MM.1S (cell line): ENCODE measurements at regions not wholly inside any gene's neighbourhood (a gene's known extent, or its start where the extent isn't known, plus 50 kb on each side); places are given as distances from the start of the nearest gene placed in this dataset.

ENCODE experiments used
- DNase-seq: peaks from one replicate; pipeline ENCODE4 v3.0.0-alpha.2; 2015
- H2AFZ ChIP-seq: fragments of 300-600 bp; sonication (generic); 2 replicates; pipeline ENCODE4 v1.6.0; 2016; ENCODE audit warnings: antibody characterized with exemption, low read length
- H3F3A ChIP-seq: fragments of 300-600 bp; sonication (generic); 2 replicates; pipeline ENCODE4 v1.6.1; 2016; ENCODE audit warnings: mild to moderate bottlenecking, antibody characterized with exemption, low read length, moderate library complexity, mixed read lengths; ENCODE audit not compliant: insufficient read depth
- H3K27ac ChIP-seq: fragments of 300-600 bp; sonication (generic); 2 replicates; pipeline ENCODE4 v1.5.1; 2016; ENCODE audit warnings: mild to moderate bottlenecking, low read length
- H3K27me3 ChIP-seq: fragments of 300-600 bp; sonication (generic); replicated peaks from 2 replicates; pipeline ENCODE4 v1.6.0; 2016; ENCODE audit warnings: low read length; ENCODE audit not compliant: insufficient read depth
- H3K36me3 ChIP-seq: fragments of 300-600 bp; sonication (generic); replicated peaks from 2 replicates; pipeline ENCODE4 v1.6.1; 2016; ENCODE audit warnings: mild to moderate bottlenecking, low read length, mixed read lengths; ENCODE audit not compliant: insufficient read depth
- H3K4me1 ChIP-seq: fragments of 300-600 bp; sonication (generic); 2 replicates; pipeline ENCODE4 v1.6.1; 2016; ENCODE audit warnings: low read length, mixed read lengths
- H3K4me2 ChIP-seq: fragments of 300-600 bp; sonication (generic); 2 replicates; pipeline ENCODE4 v1.6.0; 2016; ENCODE audit warnings: low read depth, low read length
- H3K4me3 ChIP-seq: fragments of 300-600 bp; sonication (generic); 2 replicates; pipeline ENCODE4 v1.5.1; 2016; ENCODE audit warnings: low read length, mixed read lengths
- H3K79me2 ChIP-seq: fragments of 300-600 bp; sonication (generic); 2 replicates; pipeline ENCODE4 v1.6.1; 2016; ENCODE audit warnings: mixed run types, low read length, mixed read lengths
- H3K9ac ChIP-seq: fragments of 300-600 bp; sonication (generic); 2 replicates; pipeline ENCODE4 v1.6.1; 2016; ENCODE audit warnings: low read length, mixed read lengths
- H3K9me2 ChIP-seq: fragments of 300-600 bp; sonication (generic); replicated peaks from 2 replicates; pipeline ENCODE4 v1.6.1; 2016; ENCODE audit warnings: mild to moderate bottlenecking, low read length, mixed read lengths; ENCODE audit not compliant: insufficient read depth
- H3K9me3 ChIP-seq: fragments of 300-600 bp; sonication (generic); replicated peaks from 2 replicates; pipeline ENCODE4 v1.6.1; 2016; ENCODE audit warnings: mild to moderate bottlenecking, low read length, mixed read lengths; ENCODE audit not compliant: insufficient read depth
- H4K20me1 ChIP-seq: fragments of 300-600 bp; sonication (generic); 2 replicates; pipeline ENCODE4 v1.6.1; 2016; ENCODE audit warnings: mild to moderate bottlenecking, low read length, moderate library complexity, mixed read lengths; ENCODE audit not compliant: insufficient read depth
- CTCF ChIP-seq: fragments of 300-600 bp; sonication (generic); IDR thresholded peaks from 2 replicates; pipeline ENCODE4 v1.5.1; 2016; ENCODE audit warnings: antibody characterized with exemption, low read length, mixed read lengths
- EZH2 ChIP-seq: fragments of 300-600 bp; sonication (generic); optimal IDR thresholded peaks from 2 replicates; pipeline ENCODE3; 2017; ENCODE audit warnings: low read depth, mild to moderate bottlenecking, antibody characterized with exemption, low read length, mixed read lengths
- EZH2phosphoT487 ChIP-seq: fragments of 300-600 bp; sonication (generic); IDR thresholded peaks from 2 replicates; pipeline ENCODE4 v1.6.1; 2018; ENCODE audit warnings: antibody characterized with exemption, low read length

- no peaks in the 10 kb centered on the region for H3K36me3 ChIP-seq
- H3K9me2 ChIP-seq = no peaks in the 10 kb centered on the region
- no peak overlapping the region for H3K27ac ChIP-seq
- H3K27me3 ChIP-seq = no peaks in the 10 kb centered on the region
- H2AFZ ChIP-seq = no peak overlapping the region
- H3K4me1 ChIP-seq = peaks cover 9% of the 10 kb centered on the region
- peak overlapping the region; percentile 34; the same call in 1 of the 2 replicates for H3K4me2 ChIP-seq
- H3F3A ChIP-seq = peaks cover 3% of the 10 kb centered on the region; the same call in 1 of the 2 replicates
- H4K20me1 ChIP-seq = no peaks in the 10 kb centered on the region
- H3K79me2 ChIP-seq = no peaks in the 10 kb centered on the region
- no peak for DNase-seq
- no peak overlapping the region for H3K9ac ChIP-seq
- no peak for TF ChIP-seq EZH2phosphoT487
- TF ChIP-seq CTCF = no peak
- no peak for TF ChIP-seq EZH2
- H3K4me3 ChIP-seq = no peak overlapping the region
- H3K9me3 ChIP-seq = no peaks in the 10 kb centered on the region
Observed at GRCh38 chr1:232877365-232878028, 72.3 kb downstream of the MAP10 start.

GRCh38 chr1:232878086-232878485, 72.3 kb upstream of the NTPCR start:
- H3K9me3 ChIP-seq = no peaks in the 10 kb centered on the region
- no peak for DNase-seq
- no peak overlapping the region for H3K4me2 ChIP-seq
- peaks cover 9% of the 10 kb centered on the region for H3K4me1 ChIP-seq
- H4K20me1 ChIP-seq = no peaks in the 10 kb centered on the region
- no peaks in the 10 kb centered on the region for H3K36me3 ChIP-seq
- no peaks in the 10 kb centered on the region for H3K79me2 ChIP-seq
- H3K27me3 ChIP-seq = no peaks in the 10 kb centered on the region
- no peak overlapping the region for H3K27ac ChIP-seq
- H3K9ac ChIP-seq = no peak overlapping the region
- H3K4me3 ChIP-seq = no peak overlapping the region
- TF ChIP-seq EZH2phosphoT487 (no peak), EZH2 (no peak), CTCF (no peak)
- H3F3A ChIP-seq = peaks cover 3% of the 10 kb centered on the region; the same call in 1 of the 2 replicates
- no peaks in the 10 kb centered on the region for H3K9me2 ChIP-seq
- H2AFZ ChIP-seq = no peak overlapping the region

- Histone ChIP-seq H3K4me2 (no peak overlapping the region), H3K36me3 (no peaks in the 10 kb centered on the region), H3K79me2 (no peaks in the 10 kb centered on the region), H3K4me1 (peaks cover 9% of the 10 kb centered on the region), H3K9me3 (no peaks in the 10 kb centered on the region), H3F3A (peaks cover 3% of the 10 kb centered on the region; the same call in 1 of the 2 replicates), H3K9me2 (no peaks in the 10 kb centered on the region), H3K4me3 (no peak overlapping the region), H2AFZ (no peak overlapping the region), H3K27me3 (no peaks in the 10 kb centered on the region), H3K9ac (no peak overlapping the region), H4K20me1 (no peaks in the 10 kb centered on the region), H3K27ac (no peak overlapping the region)
- no peak for DNase-seq
- TF ChIP-seq CTCF (peak; percentile 45), EZH2phosphoT487 (no peak), EZH2 (no peak)
Observed at GRCh38 chr1:232880354-232880753, 70.1 kb upstream of the NTPCR start.
